Non-pigmented ciliary epithelial cell (primary cell): ENCODE measurements at regions not wholly inside any gene's neighbourhood (a gene's known extent, or its start where the extent isn't known, plus 50 kb on each side); places are given as distances from the start of the nearest gene placed in this dataset.
"Not testable (repeated sequence)": the region's sequence is repeated elsewhere in the genome, so short reads cannot be mapped to it uniquely, and the experiment has no call there.

Experiments
- DNase-seq: peaks from one replicate; pipeline ENCODE4 v3.0.0-alpha.2; 2010; ENCODE audit warnings: low read depth

DNA sequence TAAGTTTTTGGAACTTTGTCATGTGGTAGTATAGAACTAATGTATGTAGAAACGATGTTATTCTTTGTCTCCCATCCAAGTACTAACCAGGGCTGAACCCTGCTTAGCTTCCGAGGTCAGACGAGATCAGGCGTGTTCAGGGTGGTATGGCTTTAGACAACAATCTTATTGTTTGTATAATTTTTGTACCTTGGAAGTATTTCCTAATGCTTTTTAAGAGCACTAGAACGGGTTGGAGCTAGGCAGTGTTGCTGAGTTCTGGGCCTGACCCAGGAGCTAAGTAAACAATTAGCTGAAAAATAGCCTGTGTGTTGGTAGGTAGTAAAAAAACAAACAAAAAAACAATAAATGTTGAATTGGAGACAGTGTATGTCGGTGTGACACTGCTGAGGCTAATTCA lies 244.3 kb downstream of the EMP1 start:
- DNase-seq = no peak

DNA sequence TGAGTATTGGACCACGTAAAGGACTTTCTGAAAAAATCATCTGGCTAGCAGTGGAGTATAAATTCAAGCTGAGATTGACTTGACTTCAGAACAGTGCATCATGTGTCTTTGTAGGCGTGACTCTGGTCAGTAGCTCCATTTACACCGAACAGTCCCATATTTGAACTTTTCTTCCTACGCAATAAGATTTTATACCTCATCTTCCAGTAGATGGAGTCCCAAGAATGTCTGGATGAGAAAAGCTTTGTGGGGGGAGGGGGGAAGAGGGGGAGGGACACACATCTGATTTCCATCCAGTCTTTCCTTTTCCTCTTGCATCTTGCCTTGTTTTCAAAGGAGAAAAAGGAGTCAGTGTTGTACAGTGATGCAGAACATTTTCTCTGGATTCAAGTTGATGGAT lies 241.0 kb downstream of the EMP1 start:
- no peak for DNase-seq

DNA sequence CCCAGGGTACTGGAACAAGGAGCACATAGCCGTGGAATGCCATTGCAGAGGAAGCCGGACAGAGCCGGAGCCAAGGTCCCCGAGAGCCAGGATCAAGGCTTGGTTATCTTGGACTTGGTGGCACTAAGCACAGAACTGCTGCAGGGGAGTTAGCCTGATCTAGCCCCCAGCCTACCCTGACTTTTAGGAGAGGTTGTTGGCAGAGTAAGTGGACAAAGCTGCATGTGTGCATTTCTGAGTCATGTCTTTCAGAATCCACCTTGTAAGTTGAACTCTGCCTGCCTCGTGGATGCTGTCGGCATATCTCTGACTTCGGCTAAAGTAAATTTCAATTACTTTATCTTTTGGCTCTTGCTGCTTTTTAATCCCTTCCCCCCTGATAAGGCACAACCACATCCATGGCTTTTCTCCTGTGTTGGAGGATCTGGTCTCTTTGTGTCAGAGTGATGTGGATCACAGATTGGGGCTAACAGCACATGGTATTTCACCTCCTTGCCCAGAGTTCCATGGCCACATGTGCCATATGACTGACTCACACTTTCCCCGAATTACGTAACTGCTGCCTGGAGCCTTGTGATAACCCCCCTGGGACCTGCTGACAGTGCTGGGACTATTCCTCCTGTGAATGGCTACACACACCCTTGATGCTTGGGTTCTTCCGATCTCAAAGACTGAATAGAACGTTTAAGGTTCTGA lies 240.3 kb downstream of the EMP1 start:
- DNase-seq = no peak

DNA sequence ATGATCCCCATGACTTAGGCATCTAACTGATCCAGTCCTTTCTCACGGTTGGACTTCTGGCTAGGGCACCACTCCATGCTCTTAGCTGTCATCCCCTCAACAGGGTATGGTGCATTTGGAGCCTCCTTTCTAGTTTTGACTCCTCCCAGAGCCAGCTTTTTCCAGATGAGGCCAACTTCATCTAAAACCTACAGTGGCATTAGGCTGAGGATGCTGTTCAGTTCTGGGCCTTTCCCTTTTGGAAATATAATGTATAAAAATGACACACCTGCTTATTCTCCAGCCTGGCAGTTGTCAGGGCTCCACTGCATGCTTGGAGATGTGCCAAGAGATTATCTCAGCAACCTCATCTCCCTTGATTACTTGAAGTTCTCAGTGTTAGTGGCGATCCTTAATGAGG lies 239.7 kb downstream of the EMP1 start:
- no peak for DNase-seq

DNA sequence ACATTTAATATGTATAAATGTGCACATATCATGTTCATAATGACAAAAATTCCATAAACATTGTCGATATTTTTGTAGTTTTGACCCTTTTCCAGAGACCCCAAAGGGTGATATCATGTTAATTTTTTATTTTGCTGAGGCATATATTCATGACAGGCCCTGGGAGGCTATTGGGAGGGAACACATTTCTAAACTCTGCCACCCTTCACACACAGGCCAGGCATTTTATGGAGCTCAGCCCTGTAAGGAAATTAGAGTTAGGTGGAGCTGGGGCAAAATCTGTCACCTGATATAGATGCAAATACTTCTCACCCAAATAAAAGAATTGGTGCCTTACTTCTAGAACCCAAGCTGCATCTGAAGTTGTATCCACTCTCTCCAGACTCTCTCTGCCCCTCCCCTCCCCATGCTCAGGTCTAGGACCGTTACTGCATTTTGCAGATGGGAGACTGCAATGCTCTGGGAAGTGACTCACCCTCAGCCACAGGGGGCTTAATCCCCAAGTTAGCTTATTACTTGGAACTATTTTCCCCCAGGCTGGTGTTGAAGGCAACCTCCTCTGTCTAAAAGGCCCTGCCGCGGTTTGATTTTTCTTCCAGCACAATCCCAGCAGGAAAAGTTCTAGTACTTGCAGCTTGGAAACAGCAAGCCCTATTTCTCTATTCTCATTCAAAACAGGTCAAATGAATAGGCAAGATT lies 238.9 kb downstream of the EMP1 start:
- no peak for DNase-seq

DNA sequence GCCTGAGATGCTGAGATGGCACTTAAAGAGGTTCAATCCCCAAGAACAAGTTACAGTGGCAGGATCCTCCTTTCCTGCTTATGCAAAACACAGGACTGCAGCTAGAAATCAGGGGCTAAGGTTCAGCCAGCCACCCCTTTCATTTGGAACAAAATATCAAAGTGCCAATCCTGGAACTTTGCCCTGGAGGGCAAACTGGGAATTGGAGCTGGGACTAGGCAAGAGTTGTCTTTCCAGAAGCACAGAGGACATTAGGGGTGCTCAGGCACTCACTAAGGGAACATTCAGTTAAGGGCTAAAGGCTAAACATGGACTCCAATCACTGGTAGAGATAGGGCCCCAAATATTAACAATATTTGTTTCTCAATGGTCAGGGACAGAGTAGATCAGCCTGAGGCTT lies 237.2 kb downstream of the EMP1 start:
- no peak for DNase-seq

DNA sequence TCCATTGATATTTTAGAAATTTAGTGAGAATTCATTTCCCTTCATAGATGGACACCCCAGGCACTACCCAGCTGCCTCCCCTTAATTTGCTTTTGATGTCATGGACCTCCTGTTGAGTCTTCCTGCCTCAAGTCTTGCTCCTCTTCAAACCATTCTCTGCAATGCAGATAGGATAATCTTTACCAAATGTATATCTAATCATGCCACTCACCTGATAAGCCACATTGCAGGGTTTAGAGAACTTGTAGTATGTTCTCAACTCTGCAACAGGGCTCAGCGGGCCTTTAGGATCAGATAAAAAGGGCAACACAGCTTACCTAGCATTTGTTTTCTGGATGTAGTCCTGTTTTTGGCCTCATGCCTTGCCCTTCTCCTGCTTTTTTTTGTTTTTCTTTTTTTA lies 234.5 kb downstream of the EMP1 start:
- DNase-seq = no peak

DNA sequence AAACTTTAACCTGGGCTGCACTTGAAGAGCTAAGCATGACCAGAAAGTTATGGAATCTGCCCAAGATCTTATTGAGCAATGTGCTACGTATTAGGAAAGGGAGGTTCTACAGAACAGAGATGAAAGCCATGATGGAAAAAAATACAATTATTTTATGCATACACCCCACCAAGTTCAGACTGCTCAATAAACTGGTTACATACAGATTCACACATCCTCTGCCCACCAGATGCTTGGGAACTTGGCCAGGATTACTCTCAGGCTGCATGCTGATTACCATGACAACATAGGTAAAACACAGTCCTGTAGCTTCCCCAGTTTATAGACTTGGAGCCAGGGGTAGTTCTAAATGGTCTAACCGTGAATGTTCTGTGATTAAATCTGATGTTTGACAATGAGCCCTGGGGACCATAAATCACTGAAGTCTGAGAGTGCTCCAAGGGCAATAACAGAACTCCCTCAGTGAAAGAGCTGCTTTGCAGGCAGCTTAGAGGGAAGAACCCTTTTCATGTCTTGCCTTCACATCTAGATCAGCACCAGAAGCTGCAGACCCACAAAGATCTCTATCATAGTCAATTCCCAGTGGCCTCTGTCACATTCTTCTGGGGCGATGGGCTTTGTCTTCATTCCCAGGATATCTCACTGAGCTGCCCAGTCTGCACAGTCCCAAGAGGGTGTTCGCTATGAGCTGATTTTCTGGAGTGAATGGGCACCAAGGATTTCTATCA lies 232.2 kb downstream of the EMP1 start:
- DNase-seq = no peak

DNA sequence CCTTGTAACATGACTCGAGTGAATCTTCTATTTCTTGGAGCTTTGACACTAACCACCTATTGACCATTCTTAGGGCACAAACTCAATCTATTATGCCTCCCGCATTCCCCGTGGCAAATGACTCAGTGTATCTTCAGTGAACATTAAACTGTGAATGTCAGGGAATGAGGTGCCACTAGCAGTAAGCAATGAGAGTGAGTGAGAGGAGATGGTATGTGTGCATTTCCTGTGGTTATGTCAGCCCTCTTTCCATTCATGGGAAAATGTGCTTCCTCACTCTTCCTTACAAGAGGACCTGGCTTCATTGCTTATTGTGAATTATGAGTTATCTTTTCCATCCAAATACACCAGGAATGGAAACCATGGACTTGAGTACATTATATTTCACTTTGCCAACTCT lies 229.2 kb downstream of the EMP1 start:
- peak; percentile 61 for DNase-seq

DNA sequence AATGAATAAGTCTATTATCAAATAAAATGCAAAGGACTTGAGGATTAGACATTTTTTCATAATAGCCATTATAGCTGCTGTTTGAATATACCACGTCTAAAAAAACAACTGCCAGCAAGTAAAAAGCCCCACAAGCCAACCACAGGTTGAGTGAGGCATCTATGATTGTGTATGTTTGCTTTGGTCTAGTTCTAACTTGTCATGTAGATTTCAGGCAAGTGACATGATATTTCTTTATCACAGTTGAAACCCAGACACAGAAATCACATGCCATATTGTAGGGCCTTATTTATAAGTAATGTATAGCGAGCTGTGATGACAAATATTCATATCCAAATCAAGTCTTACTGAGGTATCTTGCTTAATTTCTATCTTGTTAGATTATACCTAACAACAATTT lies 225.8 kb downstream of the EMP1 start:
- DNase-seq = no peak

DNA sequence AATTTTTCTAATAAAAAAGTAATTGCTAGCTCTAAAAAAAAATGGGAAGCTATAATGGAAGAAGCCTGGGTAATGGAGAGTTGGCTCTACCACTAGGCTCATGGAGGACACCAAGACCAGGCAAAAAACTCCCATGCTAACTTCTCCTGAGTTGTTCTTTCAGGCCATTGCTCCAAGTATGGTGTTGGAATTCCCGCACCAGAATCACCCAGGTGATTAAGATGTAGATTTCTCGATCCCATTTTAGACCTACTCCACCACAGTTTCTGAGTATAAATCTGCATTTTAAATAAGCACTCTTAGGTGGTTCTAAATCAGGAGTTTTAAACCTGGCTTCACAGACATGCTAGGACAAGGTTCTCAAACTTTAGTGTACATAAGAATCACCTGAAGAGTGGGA lies 221.0 kb downstream of the EMP1 start:
- DNase-seq = no peak

DNA sequence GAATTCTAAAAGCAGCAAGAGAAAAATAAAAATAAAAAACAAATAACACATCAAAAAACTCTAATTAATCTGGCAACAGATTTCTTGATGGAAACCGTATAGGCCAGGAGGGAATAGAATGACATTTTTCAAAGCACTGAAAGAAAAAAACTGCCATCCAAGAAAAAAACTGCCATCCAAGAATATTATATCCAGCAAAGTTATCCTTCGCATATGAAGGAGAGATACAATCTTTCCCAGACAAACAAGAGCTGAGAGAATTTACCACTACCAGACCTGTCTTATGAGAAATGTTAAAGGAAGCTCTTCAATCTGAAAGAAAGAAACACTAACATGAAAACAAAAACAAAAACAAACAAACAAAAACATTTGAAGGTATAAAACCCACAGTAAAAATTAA lies 214.8 kb downstream of the EMP1 start:
- no peak for DNase-seq

DNA sequence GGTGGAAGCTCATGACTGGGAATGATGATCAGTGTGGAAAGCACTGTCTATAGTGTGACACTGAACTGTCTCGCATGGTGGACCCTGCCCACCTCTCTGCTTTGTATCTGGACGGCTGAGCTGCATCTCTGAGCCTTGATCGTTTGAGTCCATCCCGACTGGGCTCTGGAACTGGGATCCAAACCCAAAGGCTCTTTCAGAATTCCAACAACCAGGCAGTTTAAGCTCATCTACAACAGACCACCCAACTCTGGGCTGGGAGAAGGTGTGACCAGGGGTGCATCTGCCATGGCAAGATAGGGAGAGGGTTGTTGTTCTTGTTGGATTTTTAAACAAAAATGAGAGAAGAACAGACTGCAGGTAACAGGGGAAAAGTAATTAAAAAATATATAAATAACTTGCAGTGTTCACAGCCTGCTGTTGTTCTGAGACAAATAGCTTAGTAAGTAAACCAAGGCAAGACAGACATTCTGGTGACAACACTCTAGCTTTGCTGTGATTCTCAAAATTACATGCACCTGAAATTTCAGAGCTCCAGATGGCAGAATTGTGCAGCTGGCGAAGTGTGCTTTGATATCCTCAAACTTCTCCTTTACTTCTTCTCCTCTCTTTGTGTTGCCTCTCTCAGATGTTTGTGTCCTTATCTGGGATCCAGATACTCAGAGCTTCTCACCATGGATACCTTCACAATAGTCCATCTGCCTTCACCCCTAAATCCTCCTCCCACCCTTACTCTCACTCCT lies 209.6 kb downstream of the EMP1 start:
- no peak for DNase-seq

DNA sequence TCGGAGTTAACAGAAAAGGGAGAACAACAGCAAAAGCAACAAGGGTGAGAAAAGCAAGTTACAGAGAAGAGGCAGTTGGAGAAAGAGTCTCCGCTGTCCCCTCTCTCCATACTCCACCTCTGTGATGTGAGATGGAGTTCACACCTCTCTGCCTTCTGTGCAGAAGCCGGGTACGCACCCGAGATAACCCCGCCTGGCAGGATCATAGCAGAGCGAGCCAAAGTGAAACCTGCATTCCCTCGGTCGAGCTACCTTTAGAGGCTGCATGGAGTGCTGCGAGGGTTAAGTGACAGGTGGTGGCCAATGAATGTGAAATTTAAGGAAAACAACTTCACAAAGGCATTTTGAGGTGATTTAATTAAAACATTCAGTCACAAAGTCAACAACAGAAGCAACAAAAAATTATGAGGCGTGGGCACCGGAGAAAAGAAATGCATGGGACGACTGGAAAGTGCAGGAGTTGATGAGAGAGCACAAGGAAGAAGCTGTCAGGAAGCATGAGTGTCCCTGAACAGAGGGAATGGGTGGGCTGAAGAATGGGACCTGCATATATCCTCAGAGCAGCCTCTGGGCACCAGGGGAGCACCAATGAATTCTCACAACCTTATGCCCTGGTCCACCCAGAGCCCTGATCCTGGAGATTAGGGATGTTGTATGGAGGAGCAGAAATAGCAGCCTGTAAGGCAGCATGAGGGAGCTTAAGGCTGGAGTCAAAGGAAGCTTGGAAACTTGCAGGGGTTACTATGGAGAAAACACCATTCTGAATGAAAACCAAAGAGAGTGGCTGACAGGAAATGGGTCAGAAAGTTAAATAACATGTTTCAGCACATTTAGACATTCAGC lies 208.3 kb downstream of the EMP1 start:
- no peak for DNase-seq

DNA sequence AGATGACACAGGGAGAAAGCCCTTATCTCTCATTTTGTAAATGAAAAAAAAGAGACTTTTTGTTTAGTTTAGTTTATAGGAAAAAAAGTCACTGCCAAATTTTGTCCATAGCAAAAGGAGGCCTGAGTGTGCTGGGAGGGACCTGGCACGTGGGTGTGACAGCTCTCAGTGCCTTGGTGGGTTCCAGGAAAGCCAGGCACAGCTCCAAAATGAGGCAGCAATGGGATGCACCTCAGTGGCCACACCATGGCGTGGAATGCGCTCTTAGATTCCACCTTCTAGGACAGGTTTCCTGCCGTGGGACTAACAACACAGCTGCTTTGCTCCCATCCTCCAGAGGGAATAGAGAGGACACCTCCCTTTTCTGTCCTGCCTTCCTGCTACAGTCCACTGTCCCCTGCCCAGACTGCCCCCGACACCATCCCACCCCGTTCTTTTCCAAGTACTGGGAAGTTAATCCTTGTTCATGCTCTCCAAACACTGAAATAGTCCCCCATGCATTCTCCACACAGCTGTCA lies 207.6 kb downstream of the EMP1 start:
- DNase-seq = no peak

DNA sequence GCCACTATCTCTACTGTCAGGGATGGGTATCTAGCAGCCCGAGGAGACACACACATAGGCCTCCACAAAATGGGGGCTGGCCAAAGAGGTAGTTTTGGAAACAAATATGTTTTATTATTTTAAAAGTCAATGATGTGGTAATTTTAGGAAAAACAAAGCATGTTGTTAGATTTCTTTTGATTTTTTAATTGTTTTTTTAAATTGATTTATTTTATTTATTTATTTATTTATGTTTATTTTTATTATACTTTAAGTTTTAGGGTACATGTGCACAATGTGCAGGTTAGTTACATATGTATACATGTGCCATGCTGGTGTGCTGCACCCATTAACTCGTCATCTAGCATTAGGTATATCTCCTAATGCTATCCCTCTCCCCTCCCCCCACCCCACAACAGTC lies 194.8 kb downstream of the EMP1 start:
- DNase-seq = not testable (repeated sequence)

DNA sequence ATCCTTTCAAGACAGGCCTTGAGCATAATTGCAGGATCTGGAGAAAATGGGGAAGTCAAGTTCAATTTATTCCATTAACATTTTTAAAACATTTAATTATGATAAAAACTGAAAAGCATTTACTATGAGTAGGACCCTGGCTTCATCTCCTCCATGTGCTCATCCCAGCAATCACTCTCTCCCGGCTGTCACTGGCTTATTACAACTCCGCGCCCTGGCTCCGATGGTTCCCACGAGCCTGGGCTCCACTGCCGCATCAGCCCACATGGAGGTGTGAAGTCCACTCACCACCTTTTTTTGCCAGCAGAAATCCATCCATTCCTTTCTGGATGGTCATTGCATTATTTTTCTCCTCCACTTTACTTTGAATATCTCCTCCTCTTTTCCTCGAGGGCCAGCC lies 194.4 kb downstream of the EMP1 start:
- DNase-seq = no peak

DNA sequence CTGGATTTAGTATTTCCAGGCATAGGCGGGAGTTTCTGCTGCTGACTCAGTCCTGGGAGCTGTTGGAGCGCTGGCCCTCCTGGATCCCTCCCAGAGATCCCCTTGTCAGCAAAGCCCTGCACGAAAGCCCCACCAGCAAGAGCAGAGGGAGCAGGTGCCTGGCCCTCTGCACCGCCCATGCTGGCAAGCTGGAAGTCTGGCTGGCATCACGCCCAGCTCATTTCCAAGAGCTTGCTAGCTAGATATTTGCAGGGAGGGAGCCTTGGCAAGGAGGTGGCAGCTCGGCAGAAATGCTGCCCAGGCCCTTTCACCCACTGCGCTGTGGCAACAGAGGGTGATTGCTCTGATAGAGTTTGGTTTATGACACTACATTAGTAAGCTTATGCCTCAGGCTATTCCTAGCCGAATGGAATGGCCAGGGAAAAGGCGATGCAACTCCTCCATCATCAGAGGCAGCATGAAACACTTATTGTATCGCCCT lies 193.9 kb downstream of the EMP1 start:
- no peak for DNase-seq

DNA sequence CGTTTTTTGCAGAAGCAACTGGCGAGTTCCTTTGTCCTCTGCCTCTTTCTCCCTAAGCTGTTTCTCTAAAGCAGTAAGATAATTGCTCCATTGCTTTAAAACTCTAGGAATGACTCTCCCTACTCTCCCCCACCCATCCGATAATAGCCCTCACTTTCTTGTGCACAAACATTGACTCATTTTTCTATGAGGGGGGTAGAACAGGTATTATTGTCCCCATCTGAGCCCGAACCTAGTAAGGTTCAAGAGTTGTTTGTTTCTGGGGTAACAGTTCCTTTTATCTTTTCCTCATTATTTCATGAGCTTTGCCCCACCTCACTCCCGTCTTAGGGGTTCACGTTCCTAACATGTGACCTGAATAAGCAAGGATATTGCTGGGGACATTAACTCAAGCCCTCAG lies 190.6 kb downstream of the EMP1 start:
- DNase-seq = no peak

DNA sequence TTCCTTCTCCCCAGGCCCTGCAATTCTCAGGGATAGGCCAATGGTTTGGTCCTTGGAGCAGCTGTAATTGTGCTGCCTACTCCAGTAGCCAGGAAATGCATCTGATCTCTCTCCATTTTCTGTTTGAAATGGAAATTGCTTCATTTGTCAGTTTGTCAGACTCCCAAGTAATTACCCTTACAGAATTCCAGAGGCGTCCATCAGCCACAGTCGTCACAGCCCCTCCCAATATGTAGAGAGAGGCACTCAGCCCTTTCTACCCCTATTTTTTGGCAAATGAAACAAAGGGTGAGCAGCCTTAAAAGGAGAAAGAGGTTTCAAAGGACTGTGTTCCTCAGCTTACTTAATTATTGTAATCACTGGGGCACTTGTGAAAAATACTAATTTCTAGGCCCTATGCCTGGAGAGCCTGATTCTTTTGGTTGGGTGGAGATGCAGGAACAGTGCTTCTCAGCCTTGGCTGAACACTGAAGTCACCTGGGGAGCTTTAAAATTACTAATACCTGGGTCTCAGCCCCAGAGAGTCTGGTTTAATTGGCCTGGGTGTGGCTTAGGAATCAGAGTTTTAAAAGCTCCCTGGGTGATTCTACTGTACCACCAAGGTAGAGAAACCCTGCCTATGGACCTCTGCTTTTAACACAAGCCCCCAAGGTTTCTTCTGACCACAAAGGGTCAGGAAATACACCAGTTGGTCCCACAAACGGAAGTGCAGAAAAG lies 190.0 kb downstream of the EMP1 start:
- no peak for DNase-seq

DNA sequence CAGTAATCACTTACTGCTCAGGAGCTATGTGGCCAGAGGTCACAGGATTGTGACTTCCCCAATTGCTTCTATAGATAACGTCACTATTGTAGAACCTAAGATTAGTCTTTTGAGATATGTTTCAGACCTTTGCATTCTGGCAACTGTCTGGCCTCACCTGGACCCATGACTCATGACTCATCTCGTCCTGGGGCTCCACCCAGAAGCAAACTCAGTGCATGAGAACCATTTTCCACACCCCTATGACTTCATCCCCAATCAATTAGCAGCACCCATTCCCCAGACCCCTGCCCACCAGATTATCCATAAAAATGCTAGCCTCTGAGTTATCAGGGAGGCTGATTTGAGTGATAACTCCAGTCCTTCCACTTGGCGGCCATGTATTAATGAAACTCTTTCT lies 186.9 kb downstream of the EMP1 start:
- no peak for DNase-seq
